NT2/D1 (cell line): ENCODE measurements at regions not wholly inside any gene's neighbourhood (a gene's known extent, or its start where the extent isn't known, plus 50 kb on each side); places are given as distances from the start of the nearest gene placed in this dataset.

Source experiments
- DNase-seq: peaks from one replicate; pipeline ENCODE4 v3.0.0-alpha.2; 2011; ENCODE audit warnings: low read depth, low spot score
- H3K27me3 ChIP-seq: 2 replicates; pipeline ENCODE4 v1.6.0; 2011; ENCODE audit warnings: mild to moderate bottlenecking; ENCODE audit not compliant: insufficient read length, insufficient read depth
- H3K36me3 ChIP-seq: 2 replicates; pipeline ENCODE4 v1.6.1; 2011; ENCODE audit warnings: mild to moderate bottlenecking, low read length, mixed read lengths; ENCODE audit not compliant: insufficient read depth, insufficient read length
- H3K4me1 ChIP-seq: 2 replicates; pipeline ENCODE4 v1.5.1; 2011; ENCODE audit not compliant: insufficient read depth, insufficient read length
- H3K4me3 ChIP-seq: 2 replicates; pipeline ENCODE4 v1.5.1; 2011; ENCODE audit warnings: low read depth; ENCODE audit not compliant: insufficient read length
- H3K9ac ChIP-seq: 2 replicates; pipeline ENCODE4 v1.6.0; 2011; ENCODE audit warnings: low read depth; ENCODE audit not compliant: insufficient read length
- H3K9me3 ChIP-seq: 2 replicates; pipeline ENCODE4 v1.5.1; 2011; ENCODE audit warnings: mild to moderate bottlenecking, low read length; ENCODE audit not compliant: insufficient read depth
- SUZ12 ChIP-seq: IDR thresholded peaks from 2 replicates; pipeline ENCODE4 v1.6.1; 2011; ENCODE audit not compliant: insufficient read length, insufficient read depth; ENCODE audit errors: extremely low read depth
- YY1 ChIP-seq: IDR thresholded peaks from 2 replicates; pipeline ENCODE4 v1.6.1; 2011; ENCODE audit not compliant: insufficient read length, insufficient read depth
- ZNF274 ChIP-seq: IDR thresholded peaks from 2 replicates; pipeline ENCODE4 v1.6.1; 2011; ENCODE audit warnings: mild to moderate bottlenecking, low read depth, low read length

DNA sequence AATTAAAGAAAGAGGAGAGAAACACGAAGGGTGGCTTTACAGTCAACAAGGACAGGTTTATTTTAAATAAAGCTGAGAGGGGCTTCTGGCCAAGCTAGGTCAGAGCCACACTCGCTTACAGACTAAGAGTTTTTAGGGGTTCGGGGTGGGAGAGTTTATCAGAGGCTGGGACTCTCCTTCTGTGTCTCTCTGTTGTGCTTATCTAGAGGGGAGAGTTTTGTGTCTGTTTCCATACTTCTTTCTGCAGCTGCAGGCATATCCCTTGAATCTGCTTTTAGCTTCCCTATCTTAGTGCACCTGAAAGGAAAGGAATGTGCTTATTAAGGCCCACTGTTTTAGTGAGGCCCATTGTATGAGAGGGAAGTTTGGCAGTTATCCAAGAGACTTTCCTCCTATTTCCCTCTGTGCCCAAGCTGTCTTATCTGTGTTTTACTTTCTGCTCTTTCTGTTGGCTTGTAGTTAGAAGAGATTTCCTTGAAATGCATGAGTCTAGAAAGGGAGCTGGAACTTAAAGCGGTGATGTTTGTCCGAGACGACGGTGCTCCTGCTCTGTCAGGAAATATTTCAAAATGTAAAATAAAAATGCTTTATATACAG, 275.3 kb downstream of the KCTD12 start:
- Histone ChIP-seq H3K9ac (no peak overlapping the region), H3K27me3 (no peaks in the 10 kb centered on the region), H3K4me1 (no peaks in the 10 kb centered on the region), H3K9me3 (peaks cover 18% of the 10 kb centered on the region), H3K4me3 (no peak overlapping the region), H3K36me3 (no peaks in the 10 kb centered on the region)
- no peak for DNase-seq
- TF ChIP-seq YY1 (no peak), ZNF274 (no peak), SUZ12 (no peak)

DNA sequence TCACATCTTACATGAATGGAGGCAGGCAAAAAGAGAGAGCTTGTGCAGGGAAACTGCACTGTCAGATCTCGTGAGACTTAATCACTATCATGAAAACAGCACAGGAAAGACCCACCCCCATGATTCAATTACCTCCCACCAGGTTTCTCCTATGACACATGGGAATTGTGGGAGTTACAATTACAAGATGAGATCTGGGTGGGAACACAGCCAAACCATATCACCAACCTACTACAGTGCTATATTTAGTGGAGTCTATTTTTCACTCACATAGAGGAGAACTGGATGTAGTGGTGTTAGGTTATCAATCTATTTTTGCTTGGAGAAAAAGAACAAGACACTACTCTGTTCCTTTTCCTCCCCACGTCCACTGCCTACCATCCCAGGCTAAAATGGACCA, 276.6 kb downstream of the KCTD12 start:
- no peaks in the 10 kb centered on the region for H3K4me1 ChIP-seq
- H3K9me3 ChIP-seq: peaks cover 18% of the 10 kb centered on the region
- H3K9ac ChIP-seq: no peak overlapping the region
- TF ChIP-seq YY1: no peak
- no peak for TF ChIP-seq ZNF274
- TF ChIP-seq SUZ12: no peak
- DNase-seq: no peak
- H3K27me3 ChIP-seq: no peaks in the 10 kb centered on the region
- H3K4me3 ChIP-seq: no peak overlapping the region
- H3K36me3 ChIP-seq: no peaks in the 10 kb centered on the region

DNA sequence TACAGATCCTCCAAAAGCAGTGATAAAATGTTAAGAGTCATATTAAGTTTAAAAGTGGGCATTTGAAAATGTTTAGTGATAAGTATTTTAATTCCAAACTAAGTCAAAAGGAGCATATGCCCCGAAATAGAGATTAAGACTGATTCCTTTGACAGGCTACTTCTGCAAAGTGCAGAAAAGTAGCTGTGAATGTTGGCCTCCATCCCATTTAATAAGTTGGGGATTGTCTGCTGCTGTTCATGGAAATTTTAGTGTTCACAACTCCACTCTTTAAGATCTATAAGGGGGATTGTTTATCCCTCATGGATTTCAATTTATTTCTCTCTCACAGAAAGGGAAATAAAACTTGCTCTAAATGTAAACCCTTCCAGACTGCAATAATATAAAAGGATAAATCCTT, 278.3 kb downstream of the KCTD12 start:
- Histone ChIP-seq H3K4me1 (no peaks in the 10 kb centered on the region), H3K36me3 (no peaks in the 10 kb centered on the region), H3K4me3 (no peak overlapping the region), H3K27me3 (no peaks in the 10 kb centered on the region), H3K9ac (no peak overlapping the region), H3K9me3 (peaks cover 18% of the 10 kb centered on the region)
- no peak for DNase-seq
- TF ChIP-seq YY1: no peak
- no peak for TF ChIP-seq SUZ12
- TF ChIP-seq ZNF274: no peak

DNA sequence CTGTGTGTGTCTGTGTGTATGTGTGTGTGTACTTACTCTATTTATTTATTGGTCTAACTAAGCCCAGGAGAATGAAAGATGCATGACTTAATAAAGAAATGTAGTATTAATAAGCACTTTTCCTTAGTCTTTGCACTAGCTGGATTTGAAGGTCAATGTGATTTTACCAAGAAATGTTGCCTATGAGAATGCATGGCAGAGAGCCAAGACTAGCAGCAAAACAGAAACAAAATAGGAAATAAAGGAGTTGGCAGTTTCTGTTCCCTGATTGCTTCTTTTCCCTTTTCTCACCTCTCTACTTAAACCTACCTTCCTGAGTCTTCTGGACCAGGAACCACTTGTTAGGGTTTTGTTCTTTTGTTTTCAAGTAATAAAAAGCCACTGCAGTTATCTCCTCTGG, 286.1 kb downstream of the KCTD12 start:
- TF ChIP-seq SUZ12 (no peak), YY1 (no peak), ZNF274 (no peak)
- Histone ChIP-seq H3K27me3 (no peaks in the 10 kb centered on the region), H3K36me3 (no peaks in the 10 kb centered on the region), H3K4me3 (no peak overlapping the region), H3K9ac (no peak overlapping the region), H3K4me1 (no peaks in the 10 kb centered on the region), H3K9me3 (no peaks in the 10 kb centered on the region)
- no peak for DNase-seq

DNA sequence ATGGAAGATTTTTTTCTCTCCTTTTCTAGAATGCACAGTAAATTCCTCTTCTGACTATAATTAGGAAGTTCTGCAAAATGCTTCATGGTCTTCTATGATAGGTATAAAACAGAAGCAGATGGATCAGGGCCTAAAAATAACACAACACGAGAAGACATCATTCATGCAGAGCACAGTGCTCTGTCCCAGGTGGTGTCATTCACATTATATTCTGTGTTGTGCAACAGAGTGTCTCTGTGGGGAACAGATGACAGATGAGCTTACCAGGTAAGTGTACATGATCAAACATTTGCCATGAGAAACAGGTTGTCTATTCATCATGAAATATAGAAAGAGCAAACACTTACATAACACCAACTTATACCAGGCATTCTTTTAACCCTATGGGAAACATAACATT, 288.3 kb downstream of the KCTD12 start:
- Histone ChIP-seq H3K27me3 (no peaks in the 10 kb centered on the region), H3K9ac (no peak overlapping the region), H3K36me3 (no peaks in the 10 kb centered on the region), H3K9me3 (no peaks in the 10 kb centered on the region), H3K4me3 (no peak overlapping the region), H3K4me1 (no peaks in the 10 kb centered on the region)
- no peak for TF ChIP-seq YY1
- TF ChIP-seq SUZ12: no peak
- no peak for TF ChIP-seq ZNF274
- DNase-seq: no peak

DNA sequence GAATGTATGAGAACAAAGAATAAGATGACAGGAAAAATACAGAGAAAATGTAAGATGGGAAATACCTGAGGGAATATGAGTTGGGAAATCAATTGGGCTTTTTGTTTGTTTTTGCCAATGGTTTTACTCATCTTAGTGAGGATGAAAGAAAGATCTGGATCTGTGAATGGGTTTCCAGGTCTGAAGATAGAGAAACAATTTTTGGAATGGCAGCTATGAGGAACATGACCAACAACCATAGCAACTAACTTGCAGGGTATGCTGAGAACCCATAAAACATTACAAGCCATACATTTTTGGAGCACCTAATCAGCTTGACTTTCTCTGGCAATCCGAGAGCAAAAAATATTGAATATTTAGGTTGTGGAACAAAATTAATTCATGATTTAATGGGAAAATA, 290.0 kb downstream of the KCTD12 start:
- H3K4me3 ChIP-seq: no peak overlapping the region
- H3K4me1 ChIP-seq: no peaks in the 10 kb centered on the region
- no peak overlapping the region for H3K9ac ChIP-seq
- no peak for DNase-seq
- no peaks in the 10 kb centered on the region for H3K9me3 ChIP-seq
- TF ChIP-seq ZNF274 (no peak), SUZ12 (no peak), YY1 (no peak)
- no peaks in the 10 kb centered on the region for H3K27me3 ChIP-seq
- H3K36me3 ChIP-seq: no peaks in the 10 kb centered on the region

DNA sequence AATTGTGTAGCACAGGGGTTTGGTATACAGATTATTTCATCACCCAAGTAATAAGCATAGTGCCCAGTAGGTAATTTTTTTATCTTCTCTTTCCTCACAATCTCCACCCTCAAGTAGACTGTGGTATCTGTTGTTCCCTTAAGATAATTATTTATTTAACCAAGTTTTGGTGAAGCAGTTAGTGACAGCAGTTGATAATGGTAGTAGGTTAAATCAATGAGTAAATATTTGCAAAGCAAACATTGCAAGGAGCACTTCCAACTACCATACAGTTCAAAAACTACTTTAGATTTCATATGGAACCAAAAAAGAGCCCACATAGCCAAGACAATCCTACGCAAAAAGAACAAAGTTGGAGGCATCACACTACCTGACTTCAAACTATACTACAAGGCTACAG, 291.8 kb downstream of the KCTD12 start:
- no peak for TF ChIP-seq SUZ12
- no peak for TF ChIP-seq YY1
- no peak for TF ChIP-seq ZNF274
- H3K9me3 ChIP-seq: no peaks in the 10 kb centered on the region
- H3K27me3 ChIP-seq: no peaks in the 10 kb centered on the region
- H3K9ac ChIP-seq: no peak overlapping the region
- no peak for DNase-seq
- H3K4me3 ChIP-seq: no peak overlapping the region
- H3K4me1 ChIP-seq: no peaks in the 10 kb centered on the region
- H3K36me3 ChIP-seq: no peaks in the 10 kb centered on the region

DNA sequence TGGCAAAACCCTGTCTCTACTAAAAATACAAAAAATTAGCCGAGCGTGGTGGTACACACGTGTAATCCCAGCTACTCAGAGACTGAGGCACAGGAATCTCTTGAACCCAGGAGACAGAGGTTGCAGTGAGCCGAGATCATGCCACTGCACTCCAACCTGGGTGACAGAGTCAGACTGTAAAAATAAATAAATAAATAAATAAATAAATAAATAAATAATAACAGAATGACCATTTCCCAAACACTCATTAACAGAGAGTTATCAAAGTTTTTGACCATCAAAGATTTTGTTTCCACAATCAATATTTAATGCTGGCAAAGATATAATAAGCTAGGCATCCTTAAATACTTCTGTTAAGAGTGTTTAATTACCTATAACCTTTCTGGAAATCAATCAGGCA, 299.4 kb downstream of the KCTD12 start:
- H3K36me3 ChIP-seq: no peaks in the 10 kb centered on the region
- H3K4me1 ChIP-seq: no peaks in the 10 kb centered on the region

More for the DNA sequence above, 299.4 kb downstream of the KCTD12 start:
- Histone ChIP-seq H3K9ac (no peak overlapping the region), H3K4me3 (no peak overlapping the region), H3K27me3 (no peaks in the 10 kb centered on the region), H3K9me3 (no peaks in the 10 kb centered on the region)
- TF ChIP-seq ZNF274: no peak
- no peak for TF ChIP-seq YY1
- no peak for TF ChIP-seq SUZ12
- no peak for DNase-seq
